ENCODE measurements at regions not wholly inside any gene's neighbourhood (a gene's known extent, or its start where the extent isn't known, plus 50 kb on each side); places are given as distances from the start of the nearest gene placed in this dataset.

DNA sequence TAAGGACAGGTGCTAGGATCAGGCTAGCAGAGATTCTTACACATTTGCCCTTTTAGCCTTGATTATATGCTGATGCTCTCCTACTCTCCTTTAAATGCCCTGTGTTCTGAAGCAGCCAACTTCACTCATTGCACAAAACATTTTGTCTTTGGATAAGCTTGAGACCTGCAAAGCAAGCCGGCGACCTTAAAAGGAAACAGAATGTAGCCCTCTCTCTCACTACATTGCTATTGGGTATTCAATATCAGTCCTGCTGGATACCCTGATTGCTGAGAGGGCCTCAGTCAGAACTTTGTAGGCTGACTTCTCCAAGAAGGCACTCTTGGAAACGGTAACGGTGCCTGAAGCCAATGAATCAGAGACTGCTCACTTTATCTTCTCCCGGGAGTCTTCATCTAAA, 528.9 kb downstream of the DTWD2 start:
- TF ChIP-seq, protein P1, sequence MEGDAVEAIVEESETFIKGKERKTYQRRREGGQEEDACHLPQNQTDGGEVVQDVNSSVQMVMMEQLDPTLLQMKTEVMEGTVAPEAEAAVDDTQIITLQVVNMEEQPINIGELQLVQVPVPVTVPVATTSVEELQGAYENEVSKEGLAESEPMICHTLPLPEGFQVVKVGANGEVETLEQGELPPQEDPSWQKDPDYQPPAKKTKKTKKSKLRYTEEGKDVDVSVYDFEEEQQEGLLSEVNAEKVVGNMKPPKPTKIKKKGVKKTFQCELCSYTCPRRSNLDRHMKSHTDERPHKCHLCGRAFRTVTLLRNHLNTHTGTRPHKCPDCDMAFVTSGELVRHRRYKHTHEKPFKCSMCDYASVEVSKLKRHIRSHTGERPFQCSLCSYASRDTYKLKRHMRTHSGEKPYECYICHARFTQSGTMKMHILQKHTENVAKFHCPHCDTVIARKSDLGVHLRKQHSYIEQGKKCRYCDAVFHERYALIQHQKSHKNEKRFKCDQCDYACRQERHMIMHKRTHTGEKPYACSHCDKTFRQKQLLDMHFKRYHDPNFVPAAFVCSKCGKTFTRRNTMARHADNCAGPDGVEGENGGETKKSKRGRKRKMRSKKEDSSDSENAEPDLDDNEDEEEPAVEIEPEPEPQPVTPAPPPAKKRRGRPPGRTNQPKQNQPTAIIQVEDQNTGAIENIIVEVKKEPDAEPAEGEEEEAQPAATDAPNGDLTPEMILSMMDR (IDR thresholded peaks at IDR 0.05), result no peak
- no peak for TF ChIP-seq ZFX (IDR thresholded peaks at IDR 0.05; ENCODE audit: borderline replicate concordance)

Measured in 22Rv1 (cell line).